Subcutaneous abdominal adipose tissue (tissue), 5 donors: ENCODE measurements at regions not wholly inside any gene's neighbourhood (a gene's known extent, or its start where the extent isn't known, plus 50 kb on each side); places are given as distances from the start of the nearest gene placed in this dataset.

Experiments used
- H3K27ac ChIP-seq: one replicate; pipeline ENCODE4 v1.7.0; 2013; ENCODE audit warnings: low read depth, mild to moderate bottlenecking, inconsistent platforms, low read length, moderate library complexity
- H3K27me3 ChIP-seq, 5 donors: one replicate each; pipeline ENCODE4 v1.7.0; 2013; ENCODE audit warnings: low read length in 5 of 5, inconsistent platforms in 1 of 5; ENCODE audit not compliant: control insufficient read depth in 5 of 5, insufficient read depth in 4 of 5
- H3K36me3 ChIP-seq, 5 donors: one replicate each; pipeline ENCODE4 v1.7.0; 2013; ENCODE audit warnings: low read length in 5 of 5; ENCODE audit not compliant: control insufficient read depth in 5 of 5, insufficient read depth in 5 of 5
- H3K4me1 ChIP-seq, 5 donors: one replicate each; pipeline ENCODE4 v1.7.0; 2013; ENCODE audit warnings: low read length in 5 of 5, mild to moderate bottlenecking in 3 of 5, moderate library complexity in 1 of 5; ENCODE audit not compliant: control insufficient read depth in 5 of 5, insufficient read depth in 5 of 5
- H3K4me3 ChIP-seq, 5 donors: one replicate each; pipeline ENCODE4 v1.7.0; 2013; ENCODE audit warnings: low read length in 5 of 5, low read depth in 1 of 5
- H3K9ac ChIP-seq, 5 donors: one replicate each; pipeline ENCODE4 v1.7.0; 2013; ENCODE audit warnings: low read length in 5 of 5, mild to moderate bottlenecking in 4 of 5, moderate library complexity in 3 of 5
- H3K9me3 ChIP-seq, 5 donors: one replicate each; pipeline ENCODE4 v1.7.0; 2013; ENCODE audit warnings: low read length in 5 of 5; ENCODE audit not compliant: control insufficient read depth in 5 of 5
- donor health status: healthy.
- donor health status: healthy.
- donor health status: healthy.
- donor health status: healthy.
- donor health status: healthy.

DNA sequence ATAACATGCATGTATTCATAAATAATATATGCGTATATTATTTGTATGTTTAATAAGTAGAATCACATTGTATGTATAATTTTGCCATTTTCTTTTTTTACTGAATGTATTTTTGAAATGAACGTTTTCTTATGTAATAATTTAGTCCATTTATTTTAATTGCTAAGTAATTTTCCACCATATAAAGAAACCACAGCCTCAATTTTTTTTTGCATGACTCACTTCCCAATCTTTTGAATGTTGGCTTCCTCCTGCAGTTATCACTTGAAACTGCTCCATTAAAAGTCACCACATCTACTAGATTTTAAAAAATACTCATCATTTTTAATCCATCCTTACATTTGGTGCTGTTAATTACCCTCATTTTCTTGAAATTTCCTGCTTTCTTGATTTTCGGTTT is 363.3 kb upstream of the MEF2C start:
- H3K4me3 ChIP-seq: no peak overlapping the region
- H3K9ac ChIP-seq: no peak overlapping the region
- no peak overlapping the region for H3K27ac ChIP-seq
- no peaks in the 10 kb centered on the region for H3K27me3 ChIP-seq
- H3K4me1 ChIP-seq: no peaks in the 10 kb centered on the region
- H3K9me3 ChIP-seq: no peaks in the 10 kb centered on the region
- H3K36me3 ChIP-seq: no peaks in the 10 kb centered on the region

- Histone ChIP-seq H3K36me3 (no peaks in the 10 kb centered on the region), H3K4me3 (no peak overlapping the region), H3K27ac (no peak overlapping the region), H3K4me1 (no peaks in the 10 kb centered on the region), H3K9me3 (no peaks in the 10 kb centered on the region), H3K27me3 (no peaks in the 10 kb centered on the region), H3K9ac (no peak overlapping the region)
Measured at GRCh38 chr5:89243611-89244010, 360.6 kb upstream of the MEF2C start.

- no peaks in the 10 kb centered on the region for H3K9me3 ChIP-seq
- no peak overlapping the region for H3K27ac ChIP-seq
- H3K4me1 ChIP-seq: no peaks in the 10 kb centered on the region
- H3K9ac ChIP-seq: no peak overlapping the region
- H3K27me3 ChIP-seq: no peaks in the 10 kb centered on the region
- H3K4me3 ChIP-seq: no peak overlapping the region
- H3K36me3 ChIP-seq: no peaks in the 10 kb centered on the region
Measured at GRCh38 chr5:89241186-89241585, 358.2 kb upstream of the MEF2C start.

DNA sequence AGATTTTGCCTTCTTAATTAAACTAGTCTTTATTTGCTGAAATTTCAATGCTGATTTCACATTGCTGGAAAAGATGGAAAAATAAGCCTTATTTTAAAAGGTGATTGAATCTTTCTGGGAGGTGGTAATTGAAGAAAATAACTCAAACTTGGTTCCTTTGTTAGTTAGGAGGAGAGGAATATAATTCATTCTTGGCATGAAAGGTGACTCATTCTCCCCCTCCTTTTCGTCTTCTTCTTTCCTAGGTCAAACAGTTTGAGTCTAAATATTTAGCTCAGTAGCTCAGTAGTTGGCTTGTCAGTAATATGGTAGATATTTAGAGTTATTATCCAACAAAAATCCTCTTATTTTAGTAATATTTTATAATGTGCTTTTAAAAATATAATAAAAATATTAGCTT is 353.9 kb upstream of the MEF2C start:
- H3K27me3 ChIP-seq: no peaks in the 10 kb centered on the region
- H3K4me1 ChIP-seq: peaks cover 0 to 7% (median 0%) of the 10 kb centered on the region in 5 donors
- H3K9ac ChIP-seq: no peak overlapping the region
- H3K9me3 ChIP-seq: no peaks in the 10 kb centered on the region
- no peak overlapping the region for H3K27ac ChIP-seq
- no peaks in the 10 kb centered on the region for H3K36me3 ChIP-seq
- no peak overlapping the region for H3K4me3 ChIP-seq

GRCh38 chr5:89233462-89233861 is 350.5 kb upstream of the MEF2C start:
- H3K9ac ChIP-seq: no peak overlapping the region
- no peak overlapping the region for H3K27ac ChIP-seq
- H3K9me3 ChIP-seq: peaks cover 0 to 3% (median 0%) of the 10 kb centered on the region in 5 donors
- peaks cover 0 to 7% (median 0%) of the 10 kb centered on the region in 5 donors for H3K4me1 ChIP-seq
- no peaks in the 10 kb centered on the region for H3K36me3 ChIP-seq
- no peak overlapping the region for H3K4me3 ChIP-seq
- no peaks in the 10 kb centered on the region for H3K27me3 ChIP-seq

- H3K27me3 ChIP-seq: no peaks in the 10 kb centered on the region
- peaks cover 0 to 3% (median 0%) of the 10 kb centered on the region in 5 donors for H3K9me3 ChIP-seq
- no peak overlapping the region for H3K9ac ChIP-seq
- H3K4me3 ChIP-seq: no peak overlapping the region
- peaks cover 0 to 7% (median 0%) of the 10 kb centered on the region in 5 donors for H3K4me1 ChIP-seq
- no peaks in the 10 kb centered on the region for H3K36me3 ChIP-seq
- no peak overlapping the region for H3K27ac ChIP-seq
Measured at GRCh38 chr5:89232139-89232603, 349.2 kb upstream of the MEF2C start.

DNA sequence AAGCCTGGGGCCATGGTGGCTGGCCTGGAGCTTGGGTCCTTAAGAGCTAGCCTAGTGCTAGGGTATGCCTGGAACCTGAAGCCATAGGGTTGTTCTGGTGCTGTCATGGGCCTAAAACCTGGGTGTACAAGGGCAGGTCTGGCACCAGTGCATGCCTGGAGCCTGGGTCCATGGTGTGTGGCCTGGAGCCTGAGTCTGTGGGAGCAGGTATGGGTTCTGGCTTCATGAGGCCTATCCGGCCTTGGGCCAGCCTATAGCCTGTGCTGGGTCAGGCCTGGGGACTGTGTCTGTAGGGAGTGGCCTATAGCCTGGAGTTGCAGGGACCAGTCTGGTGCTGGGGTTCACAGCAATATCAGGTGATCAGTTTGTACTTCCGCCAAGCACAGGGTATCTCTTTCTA is 347.2 kb upstream of the MEF2C start:
- no peak overlapping the region for H3K27ac ChIP-seq
- H3K9me3 ChIP-seq: peaks cover 0 to 3% (median 0%) of the 10 kb centered on the region in 5 donors
- no peak overlapping the region for H3K9ac ChIP-seq
- no peaks in the 10 kb centered on the region for H3K36me3 ChIP-seq
- no peaks in the 10 kb centered on the region for H3K27me3 ChIP-seq
- no peak overlapping the region for H3K4me3 ChIP-seq
- H3K4me1 ChIP-seq: peaks cover 0 to 7% (median 0%) of the 10 kb centered on the region in 5 donors

GRCh38 chr5:89229331-89230070 is 346.5 kb upstream of the MEF2C start:
- Histone ChIP-seq H3K4me1 (peaks cover 0 to 7% (median 0%) of the 10 kb centered on the region in 5 donors), H3K36me3 (no peaks in the 10 kb centered on the region), H3K9ac (no peak overlapping the region), H3K4me3 (no peak overlapping the region), H3K27ac (no peak overlapping the region), H3K9me3 (peaks cover 0 to 3% (median 0%) of the 10 kb centered on the region in 5 donors), H3K27me3 (no peaks in the 10 kb centered on the region)

DNA sequence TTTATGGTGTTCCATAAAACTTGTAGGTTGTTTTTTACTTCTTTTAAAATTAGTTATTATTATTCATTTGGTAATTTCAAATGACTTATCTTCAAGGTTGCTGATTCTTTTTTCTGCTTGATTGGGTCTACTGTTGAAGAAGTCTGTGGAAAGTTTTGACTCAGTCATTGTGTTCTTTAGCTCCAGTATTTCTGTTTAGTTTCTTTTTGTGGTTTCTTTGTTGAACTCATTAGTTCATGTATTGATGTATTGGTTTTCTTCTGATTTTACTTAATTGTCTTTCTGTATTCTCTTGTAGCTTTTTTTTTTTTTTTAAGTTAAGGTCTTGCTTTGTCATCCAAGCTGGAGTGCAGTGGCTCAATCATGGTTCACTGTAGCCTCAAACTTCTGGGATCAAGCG is 345.4 kb upstream of the MEF2C start:
- Histone ChIP-seq H3K4me3 (no peak overlapping the region), H3K4me1 (peaks cover 0 to 7% (median 0%) of the 10 kb centered on the region in 5 donors), H3K27me3 (no peaks in the 10 kb centered on the region), H3K36me3 (no peaks in the 10 kb centered on the region), H3K27ac (no peak overlapping the region), H3K9me3 (peaks cover 0 to 3% (median 0%) of the 10 kb centered on the region in 5 donors), H3K9ac (no peak overlapping the region)

- no peak overlapping the region for H3K4me3 ChIP-seq
- H3K4me1 ChIP-seq: no peaks in the 10 kb centered on the region
- no peak overlapping the region for H3K27ac ChIP-seq
- no peaks in the 10 kb centered on the region for H3K36me3 ChIP-seq
- no peaks in the 10 kb centered on the region for H3K9me3 ChIP-seq
- H3K9ac ChIP-seq: no peak overlapping the region
- H3K27me3 ChIP-seq: no peaks in the 10 kb centered on the region
Measured at GRCh38 chr5:89218364-89218763, 335.4 kb upstream of the MEF2C start.
